GM21737 (cell line): ENCODE measurements at regions not wholly inside any gene's neighbourhood (a gene's known extent, or its start where the extent isn't known, plus 50 kb on each side); places are given as distances from the start of the nearest gene placed in this dataset.

Source experiments
- ATAC-seq: cut with Tn5 transposase; IDR thresholded peaks from one replicate; pipeline ENCODE4 v1.9.1; 2021; ENCODE audit warnings: mild to moderate bottlenecking, moderate library complexity; ENCODE audit not compliant: unreplicated experiment

- ATAC-seq: no peak
Measured at GRCh38 chr10:108411206-108411605, 1246.7 kb upstream of the SORCS1 start.

GRCh38 chr10:108410236-108410635 lies 1245.7 kb upstream of the SORCS1 start:
- no peak for ATAC-seq

DNA sequence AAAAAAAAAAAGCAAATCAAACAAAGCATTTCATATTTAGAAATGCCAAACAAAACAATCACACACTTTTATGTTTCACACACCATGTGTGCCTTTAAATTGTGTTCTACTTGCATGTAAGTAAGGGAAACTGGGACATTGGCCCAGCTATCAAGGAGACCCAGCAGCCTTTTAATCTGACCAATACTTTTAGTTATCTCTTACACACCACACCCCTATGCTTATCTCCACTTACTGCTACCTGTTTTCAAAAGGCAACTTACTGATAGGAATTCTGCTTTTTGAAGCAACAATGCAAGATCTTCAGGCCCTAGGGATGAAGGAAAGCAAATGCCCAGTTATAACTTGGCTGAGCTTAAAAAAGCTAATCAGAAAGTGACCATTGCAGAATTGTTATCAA lies 1244.8 kb upstream of the SORCS1 start:
- ATAC-seq: no peak

- ATAC-seq: no peak
Measured at GRCh38 chr10:108404155-108404554, 1239.6 kb upstream of the SORCS1 start.

- ATAC-seq: no peak
Measured at GRCh38 chr10:108399465-108399864, 1235.0 kb upstream of the SORCS1 start.

GRCh38 chr10:108393089-108393488 lies 1228.6 kb upstream of the SORCS1 start:
- no peak for ATAC-seq

DNA sequence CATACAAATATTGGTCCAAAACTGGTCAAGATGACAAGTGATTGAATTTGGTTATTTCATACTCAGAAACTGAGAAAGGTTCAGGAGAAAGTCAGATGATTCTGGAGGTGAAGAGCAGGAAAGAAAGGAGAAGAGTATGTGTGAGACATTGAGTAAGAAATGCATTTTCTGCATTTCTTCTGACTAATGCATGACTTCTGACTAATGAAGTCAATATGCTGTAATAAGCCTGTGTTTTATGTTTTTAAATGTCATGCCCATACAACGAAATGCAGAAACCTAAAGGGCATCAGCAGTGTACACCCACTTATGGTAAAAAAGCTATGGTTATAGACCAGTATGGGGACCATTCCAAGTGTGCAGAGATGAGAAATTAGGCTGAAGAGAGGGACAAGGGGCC lies 1227.8 kb upstream of the SORCS1 start:
- ATAC-seq: no peak

- ATAC-seq: no peak
Measured at GRCh38 chr10:108388706-108389105, 1224.2 kb upstream of the SORCS1 start.

DNA sequence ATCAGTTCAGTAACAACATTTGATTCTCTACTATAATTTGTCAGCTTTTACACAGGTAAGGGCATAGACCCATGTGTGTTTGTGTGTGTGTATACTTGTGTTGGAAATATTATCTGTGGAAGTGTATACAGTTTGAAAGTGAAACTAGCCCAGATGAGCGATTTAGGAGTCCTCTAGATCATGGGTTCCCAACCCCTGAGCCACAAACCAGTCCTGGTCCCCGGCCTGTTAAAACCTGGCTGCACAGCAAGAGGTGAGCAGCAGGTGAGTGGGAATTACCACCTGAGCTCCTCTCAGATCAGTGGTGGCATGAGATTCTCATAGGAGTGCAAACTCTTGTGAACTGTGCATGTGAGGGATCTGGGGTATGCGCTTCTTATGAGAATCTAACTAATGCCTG lies 1221.5 kb upstream of the SORCS1 start:
- no peak for ATAC-seq

GRCh38 chr10:108384378-108384777 lies 1219.9 kb upstream of the SORCS1 start:
- no peak for ATAC-seq

DNA sequence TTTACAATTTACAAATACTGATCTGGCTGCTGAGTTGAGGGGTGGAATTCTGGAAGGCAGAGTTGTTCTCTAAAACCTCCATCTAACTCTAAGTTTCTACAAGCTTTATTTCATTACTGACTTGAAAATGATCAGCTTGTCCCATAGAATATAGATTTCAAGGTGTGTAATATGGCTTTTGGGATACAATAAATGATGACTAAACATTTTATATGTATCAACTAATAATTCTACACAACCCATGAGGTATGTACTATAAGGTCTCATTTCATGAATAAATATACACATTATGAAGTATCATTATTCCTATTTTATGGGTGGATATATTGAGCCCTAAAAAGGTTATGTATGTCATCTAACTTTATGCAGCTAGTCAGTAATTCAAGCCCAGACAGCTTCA lies 1214.3 kb upstream of the SORCS1 start:
- no peak for ATAC-seq

- ATAC-seq: no peak
Measured at GRCh38 chr10:108375691-108376090, 1211.2 kb upstream of the SORCS1 start.

DNA sequence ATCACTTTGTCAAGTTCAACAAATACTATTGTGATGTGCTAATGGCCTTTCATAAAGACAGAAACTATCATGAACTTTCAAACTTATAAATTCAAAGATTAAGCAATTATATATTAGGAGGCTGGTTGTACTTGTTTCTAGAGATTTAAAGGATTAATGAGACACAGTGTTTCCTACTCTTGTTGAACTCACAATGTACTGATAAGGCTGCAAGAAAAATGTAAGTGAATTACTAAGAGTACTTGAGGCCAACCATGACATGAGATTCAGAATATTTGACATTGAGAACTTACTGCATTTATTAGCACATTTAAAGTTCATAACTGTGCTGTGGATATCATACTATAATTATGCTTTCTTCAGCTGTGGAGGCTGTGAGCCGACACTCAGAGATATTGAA lies 1210.5 kb upstream of the SORCS1 start:
- ATAC-seq: no peak

DNA sequence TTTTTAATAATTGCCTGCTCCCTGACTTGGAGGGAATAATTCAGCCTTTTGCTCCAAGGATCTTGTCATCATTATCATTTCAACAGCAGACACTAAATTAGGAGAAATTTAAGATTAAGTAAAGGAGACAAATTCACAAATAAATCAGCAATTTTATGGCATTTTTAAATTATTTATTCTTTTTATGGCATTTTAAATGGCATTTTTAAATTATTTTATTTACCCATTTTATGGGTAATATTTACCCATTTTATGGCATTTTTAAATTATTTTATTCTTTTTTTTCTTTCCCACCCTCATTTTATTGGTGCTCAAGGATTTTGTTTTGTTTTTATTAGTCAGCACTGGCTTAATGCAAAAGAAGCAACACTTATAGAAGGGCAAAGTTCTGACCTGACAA lies 1201.0 kb upstream of the SORCS1 start:
- no peak for ATAC-seq

GRCh38 chr10:108363576-108363975 lies 1199.1 kb upstream of the SORCS1 start:
- no peak for ATAC-seq

DNA sequence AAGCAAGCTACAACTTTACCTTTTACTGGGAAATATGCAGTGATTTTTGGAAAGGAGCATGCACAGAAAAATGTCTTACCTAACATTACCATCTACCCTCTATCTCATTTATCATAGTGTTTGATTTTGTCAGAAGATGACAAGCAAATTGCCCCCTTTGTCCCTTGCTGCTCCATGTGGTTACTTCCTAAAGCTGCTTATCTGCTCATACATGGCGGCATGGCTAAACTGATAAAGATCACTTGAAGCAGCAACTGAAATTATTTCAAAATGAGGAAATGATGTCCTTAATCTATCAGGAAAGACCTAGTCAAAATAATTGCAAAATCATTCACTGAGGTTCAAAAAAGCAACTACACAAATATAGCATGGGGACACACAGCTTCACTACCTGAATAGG lies 1198.5 kb upstream of the SORCS1 start:
- ATAC-seq: no peak

DNA sequence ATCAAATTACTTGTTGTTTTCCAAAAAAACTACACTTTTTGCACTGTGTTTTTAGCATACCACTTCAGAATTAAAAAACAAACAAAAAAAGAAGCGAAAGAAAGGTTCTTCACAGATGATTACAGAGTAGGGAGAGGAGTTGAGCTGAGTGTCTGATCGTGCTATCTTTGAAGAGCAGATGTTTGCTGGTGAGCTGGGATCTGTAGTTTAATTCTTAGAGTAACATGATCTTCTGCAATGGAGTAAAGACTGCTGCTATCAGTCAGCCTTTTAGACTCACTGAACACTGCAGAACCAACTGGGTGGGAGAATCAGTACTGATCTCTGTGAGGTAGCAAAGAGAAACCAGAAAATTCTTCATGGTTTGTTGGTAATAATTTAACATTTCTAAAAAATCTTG lies 1197.8 kb upstream of the SORCS1 start:
- ATAC-seq: no peak

DNA sequence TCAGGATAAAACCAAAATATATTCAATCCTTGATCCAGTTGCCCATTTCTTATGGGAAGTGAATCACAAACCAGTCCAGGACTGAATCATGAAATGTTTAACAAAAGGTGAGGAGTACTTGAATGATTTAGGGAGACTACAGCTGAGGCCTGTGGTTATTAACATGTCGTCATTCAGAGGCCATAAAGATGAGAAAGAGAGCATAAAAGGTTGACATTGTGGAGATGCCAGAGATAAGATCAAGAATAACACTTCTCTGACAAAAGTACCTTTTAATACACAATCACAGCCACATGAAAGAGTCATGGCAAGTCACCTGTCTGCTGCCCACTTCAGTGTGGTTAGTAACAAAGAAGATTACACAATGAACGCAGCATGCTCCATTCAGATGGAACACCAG lies 1195.7 kb upstream of the SORCS1 start:
- no peak for ATAC-seq

GRCh38 chr10:108358912-108359311 lies 1194.4 kb upstream of the SORCS1 start:
- no peak for ATAC-seq

- no peak for ATAC-seq
Measured at GRCh38 chr10:108352771-108353170, 1188.3 kb upstream of the SORCS1 start.

- ATAC-seq: no peak
Measured at GRCh38 chr10:108348215-108348614, 1183.7 kb upstream of the SORCS1 start.

DNA sequence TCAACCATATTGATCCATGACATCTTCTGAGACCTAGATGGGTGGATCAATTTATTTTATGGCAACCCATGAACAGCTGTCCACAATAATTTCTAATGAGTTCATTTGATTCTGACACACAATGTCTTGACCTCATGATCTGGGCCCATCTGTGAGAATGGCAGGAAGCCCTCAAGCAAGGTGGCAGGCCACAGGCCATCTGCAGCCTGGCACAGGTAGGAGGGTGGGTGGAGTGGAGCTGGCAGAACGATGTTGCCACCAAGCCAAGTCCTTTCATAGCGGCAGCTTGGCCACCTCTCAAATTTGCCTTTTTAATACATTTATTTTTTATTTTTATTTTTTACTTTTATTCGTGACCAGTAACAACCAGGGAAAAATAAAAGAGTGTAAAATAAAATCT lies 1181.6 kb upstream of the SORCS1 start:
- no peak for ATAC-seq

DNA sequence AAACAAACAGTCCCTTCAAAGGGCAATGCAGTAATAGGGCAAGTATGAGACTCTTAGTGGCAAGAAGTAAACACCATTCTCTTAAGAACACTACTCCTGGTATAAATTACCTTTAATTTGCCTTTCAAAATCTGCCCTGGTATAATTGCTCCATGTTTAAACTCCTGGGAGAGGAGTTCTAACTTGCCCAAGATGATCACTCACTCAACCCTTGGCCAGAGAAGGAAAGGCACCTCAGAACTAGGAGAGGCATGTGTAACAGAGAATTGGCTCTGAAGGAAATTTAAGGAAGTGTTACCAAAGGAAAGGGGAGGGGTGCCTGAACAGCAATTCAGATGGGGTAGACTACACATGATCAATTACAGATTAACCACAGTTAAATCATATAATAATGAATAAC lies 1173.6 kb upstream of the SORCS1 start:
- no peak for ATAC-seq

DNA sequence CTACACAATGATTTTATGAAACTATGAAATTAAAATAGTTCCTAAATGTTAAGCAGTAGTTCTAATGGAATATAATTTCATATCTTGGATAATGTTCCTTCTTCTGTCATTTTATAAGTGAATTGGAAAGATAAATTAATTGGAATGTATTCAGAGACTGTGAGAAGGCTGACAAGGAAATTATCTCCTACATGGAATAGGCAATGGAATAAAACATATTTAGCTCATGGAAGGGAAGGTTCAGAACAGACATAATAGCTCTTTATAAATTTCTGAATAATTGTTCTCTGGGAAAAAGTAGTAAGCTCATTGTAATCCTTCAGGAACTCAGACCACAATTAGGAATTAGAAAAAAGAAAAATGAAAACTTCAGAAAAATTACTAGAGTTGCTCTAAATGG lies 1172.3 kb upstream of the SORCS1 start:
- ATAC-seq: no peak
